Neural cell (in vitro differentiated cells): ENCODE measurements at regions not wholly inside any gene's neighbourhood (a gene's known extent, or its start where the extent isn't known, plus 50 kb on each side); places are given as distances from the start of the nearest gene placed in this dataset.

Experiments used
- H2AFZ ChIP-seq: fragments of 200-600, 300-800 bp; sonication (generic), shearing (Covaris generic); 2 replicates; pipeline ENCODE4 v1.6.0; 2014; ENCODE audit warnings: low read depth, mild to moderate bottlenecking, antibody characterized with exemption, low read length, moderate library complexity
- H3F3A ChIP-seq: fragments of 200-600 bp; shearing (Covaris generic); 2 replicates; pipeline ENCODE4 v1.6.1; 2016; ENCODE audit warnings: mild to moderate bottlenecking, moderate library complexity, mixed read lengths, antibody characterized with exemption, low read length; ENCODE audit not compliant: insufficient read depth, poor library complexity, severe bottlenecking
- H3K27ac ChIP-seq: fragments of 200-600, 300-800 bp; sonication (generic), shearing (Covaris generic); 2 replicates; pipeline ENCODE4 v1.5.1; 2014; ENCODE audit warnings: mild to moderate bottlenecking, low read length, moderate library complexity
- H3K27me3 ChIP-seq: fragments of 300-800, 200-600 bp; sonication (generic), shearing (Covaris generic); 2 replicates; pipeline ENCODE4 v1.6.0; 2014; ENCODE audit warnings: mild to moderate bottlenecking, low read depth, low read length, moderate library complexity; ENCODE audit not compliant: insufficient read depth
- H3K36me3 ChIP-seq: fragments of 300-800, 200-600 bp; sonication (generic), shearing (Covaris generic); 2 replicates; pipeline ENCODE4 v1.5.1; 2014; ENCODE audit warnings: mild to moderate bottlenecking, antibody characterized with exemption, low read length, moderate library complexity; ENCODE audit not compliant: insufficient read depth
- H3K4me2 ChIP-seq: fragments of 300-800, 200-600 bp; sonication (generic), shearing (Covaris generic); 2 replicates; pipeline ENCODE4 v1.6.0; 2014; ENCODE audit warnings: mild to moderate bottlenecking, low read length
- H3K4me3 ChIP-seq: fragments of 300-800, 200-600 bp; sonication (generic), shearing (Covaris generic); 2 replicates; pipeline ENCODE4 v1.5.1; 2014; ENCODE audit warnings: mild to moderate bottlenecking, low read length, moderate library complexity
- H3K79me2 ChIP-seq: fragments of 200-600 bp; shearing (Covaris generic); replicated peaks from 2 replicates; pipeline ENCODE4 v1.6.0; 2014; ENCODE audit warnings: mild to moderate bottlenecking, low read length, moderate library complexity; ENCODE audit not compliant: insufficient read depth
- H3K9ac ChIP-seq: fragments of 300-800, 200-600 bp; sonication (generic), shearing (Covaris generic); 2 replicates; pipeline ENCODE4 v1.6.1; 2016; ENCODE audit warnings: mild to moderate bottlenecking, low read length, mixed read lengths
- H3K9me2 ChIP-seq: fragments of 200-600 bp; shearing (Covaris generic); 2 replicates; pipeline ENCODE4 v1.6.1; 2016; ENCODE audit warnings: mild to moderate bottlenecking, low read length, mixed read lengths; ENCODE audit not compliant: insufficient read depth
- H3K9me3 ChIP-seq: fragments of 200-600, 300-800 bp; sonication (generic), shearing (Covaris generic); 2 replicates; pipeline ENCODE4 v1.6.1; 2016; ENCODE audit warnings: mild to moderate bottlenecking, mixed run types, low read length, moderate library complexity, mixed read lengths
- H4K20me1 ChIP-seq: fragments of 200-600 bp; shearing (Covaris generic); 2 replicates; pipeline ENCODE4 v1.6.1; 2016; ENCODE audit warnings: mild to moderate bottlenecking, mixed run types; ENCODE audit not compliant: insufficient read depth
- CTCF ChIP-seq: fragments of 450-650 bp; IDR thresholded peaks from 2 replicates; pipeline ENCODE4 v1.5.1; 2014; ENCODE audit warnings: antibody characterized with exemption, mild to moderate bottlenecking, moderate library complexity; ENCODE audit not compliant: poor library complexity, severe bottlenecking
- EP300 ChIP-seq: fragments of 450-650 bp; conservative IDR thresholded peaks from 2 replicates; pipeline ENCODE4 v1.6.1; 2014; ENCODE audit warnings: antibody characterized with exemption, mild to moderate bottlenecking, moderate library complexity; ENCODE audit not compliant: poor library complexity, severe bottlenecking
- EZH2 ChIP-seq: fragments of 200-600, 300-800 bp; shearing (Covaris generic), sonication (generic); IDR thresholded peaks from 2 replicates; pipeline ENCODE4 v1.6.1; 2014; ENCODE audit warnings: antibody characterized with exemption, low read length, borderline replicate concordance, mild to moderate bottlenecking; ENCODE audit not compliant: insufficient read depth, poor library complexity, severe bottlenecking
- MXI1 ChIP-seq: fragments of 450-650 bp; conservative IDR thresholded peaks from 2 replicates; pipeline ENCODE4 v1.6.1; 2014; ENCODE audit warnings: antibody characterized with exemption, mild to moderate bottlenecking; ENCODE audit not compliant: poor library complexity, severe bottlenecking
- POLR2AphosphoS5 ChIP-seq: IDR thresholded peaks from 2 replicates; pipeline ENCODE4 v1.6.1; 2012
- RAD21 ChIP-seq: fragments of 450-650 bp; conservative IDR thresholded peaks from 2 replicates; pipeline ENCODE4 v1.6.1; 2014; ENCODE audit warnings: antibody characterized with exemption, mild to moderate bottlenecking, moderate library complexity
- SMC3 ChIP-seq: fragments of 450-650 bp; conservative IDR thresholded peaks from 2 replicates; pipeline ENCODE4 v1.6.1; 2014; ENCODE audit warnings: antibody characterized with exemption, mild to moderate bottlenecking, moderate library complexity; ENCODE audit not compliant: poor library complexity
- TAF1 ChIP-seq: IDR thresholded peaks from 2 replicates; pipeline ENCODE4 v1.6.1; 2012; ENCODE audit warnings: low read depth
- TF ChIP-seq, protein P1 (sequence below): IDR thresholded peaks from 2 replicates; pipeline ENCODE4 v1.6.1; 2012; ENCODE audit warnings: borderline replicate concordance

DNA sequence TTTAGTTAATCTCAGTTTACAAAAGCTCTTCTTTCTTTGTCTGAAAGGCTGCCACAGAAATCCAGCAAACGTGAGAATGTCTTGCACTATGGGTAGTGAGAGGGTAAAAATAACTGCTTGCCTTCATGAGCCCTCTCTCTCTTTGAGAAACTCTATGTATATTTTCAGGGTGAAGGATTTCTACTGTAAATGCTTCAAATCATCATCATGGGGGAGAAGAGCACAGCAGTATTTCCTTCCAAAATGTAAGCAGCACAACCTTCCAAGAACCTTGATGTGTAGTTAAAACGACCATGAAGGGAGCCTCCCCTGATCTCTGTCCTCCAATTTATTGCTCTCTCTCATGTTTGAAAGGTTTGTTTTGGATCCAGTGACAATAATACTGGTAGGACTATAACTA lies 141.3 kb upstream of the CENPW start:
- no peak overlapping the region for H3K9ac ChIP-seq
- no peaks in the 10 kb centered on the region for H3K36me3 ChIP-seq
- H3K27me3 ChIP-seq = no peaks in the 10 kb centered on the region
- no peak for TF ChIP-seq MXI1
- no peaks in the 10 kb centered on the region for H3K9me3 ChIP-seq
- H3K9me2 ChIP-seq = no peaks in the 10 kb centered on the region
- no peak overlapping the region for H3K4me3 ChIP-seq
- no peaks in the 10 kb centered on the region for H3F3A ChIP-seq
- H3K4me2 ChIP-seq = no peak overlapping the region
- no peaks in the 10 kb centered on the region for H3K79me2 ChIP-seq
- no peak overlapping the region for H3K27ac ChIP-seq
- H4K20me1 ChIP-seq = no peaks in the 10 kb centered on the region
- H2AFZ ChIP-seq = no peak overlapping the region

- Histone ChIP-seq H2AFZ (no peak overlapping the region), H3F3A (no peaks in the 10 kb centered on the region), H3K9ac (no peak overlapping the region), H4K20me1 (no peaks in the 10 kb centered on the region), H3K79me2 (no peaks in the 10 kb centered on the region), H3K9me2 (no peaks in the 10 kb centered on the region), H3K36me3 (no peaks in the 10 kb centered on the region), H3K27ac (no peak overlapping the region), H3K27me3 (no peaks in the 10 kb centered on the region), H3K4me2 (no peak overlapping the region), H3K9me3 (no peaks in the 10 kb centered on the region), H3K4me3 (no peak overlapping the region)
- TF ChIP-seq SMC3 = no peak
- no peak for TF ChIP-seq TAF1
- TF ChIP-seq RAD21 = no peak
- no peak for TF ChIP-seq EZH2
- TF ChIP-seq EP300 = no peak
- no peak for TF ChIP-seq CTCF
- TF ChIP-seq, protein P1, sequence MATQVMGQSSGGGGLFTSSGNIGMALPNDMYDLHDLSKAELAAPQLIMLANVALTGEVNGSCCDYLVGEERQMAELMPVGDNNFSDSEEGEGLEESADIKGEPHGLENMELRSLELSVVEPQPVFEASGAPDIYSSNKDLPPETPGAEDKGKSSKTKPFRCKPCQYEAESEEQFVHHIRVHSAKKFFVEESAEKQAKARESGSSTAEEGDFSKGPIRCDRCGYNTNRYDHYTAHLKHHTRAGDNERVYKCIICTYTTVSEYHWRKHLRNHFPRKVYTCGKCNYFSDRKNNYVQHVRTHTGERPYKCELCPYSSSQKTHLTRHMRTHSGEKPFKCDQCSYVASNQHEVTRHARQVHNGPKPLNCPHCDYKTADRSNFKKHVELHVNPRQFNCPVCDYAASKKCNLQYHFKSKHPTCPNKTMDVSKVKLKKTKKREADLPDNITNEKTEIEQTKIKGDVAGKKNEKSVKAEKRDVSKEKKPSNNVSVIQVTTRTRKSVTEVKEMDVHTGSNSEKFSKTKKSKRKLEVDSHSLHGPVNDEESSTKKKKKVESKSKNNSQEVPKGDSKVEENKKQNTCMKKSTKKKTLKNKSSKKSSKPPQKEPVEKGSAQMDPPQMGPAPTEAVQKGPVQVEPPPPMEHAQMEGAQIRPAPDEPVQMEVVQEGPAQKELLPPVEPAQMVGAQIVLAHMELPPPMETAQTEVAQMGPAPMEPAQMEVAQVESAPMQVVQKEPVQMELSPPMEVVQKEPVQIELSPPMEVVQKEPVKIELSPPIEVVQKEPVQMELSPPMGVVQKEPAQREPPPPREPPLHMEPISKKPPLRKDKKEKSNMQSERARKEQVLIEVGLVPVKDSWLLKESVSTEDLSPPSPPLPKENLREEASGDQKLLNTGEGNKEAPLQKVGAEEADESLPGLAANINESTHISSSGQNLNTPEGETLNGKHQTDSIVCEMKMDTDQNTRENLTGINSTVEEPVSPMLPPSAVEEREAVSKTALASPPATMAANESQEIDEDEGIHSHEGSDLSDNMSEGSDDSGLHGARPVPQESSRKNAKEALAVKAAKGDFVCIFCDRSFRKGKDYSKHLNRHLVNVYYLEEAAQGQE = no peak
- TF ChIP-seq MXI1 = no peak
- no peak for TF ChIP-seq POLR2AphosphoS5
Observed at GRCh38 chr6:126199466-126199865, 140.4 kb upstream of the CENPW start.

- Histone ChIP-seq H3K4me2 (no peak overlapping the region), H3K79me2 (no peaks in the 10 kb centered on the region)
Observed at GRCh38 chr6:126202707-126203106, 137.2 kb upstream of the CENPW start.

More at GRCh38 chr6:126202707-126203106, 137.2 kb upstream of the CENPW start:
- H3F3A ChIP-seq = no peaks in the 10 kb centered on the region
- H3K27me3 ChIP-seq = no peaks in the 10 kb centered on the region
- H3K9me3 ChIP-seq = no peaks in the 10 kb centered on the region
- no peaks in the 10 kb centered on the region for H3K36me3 ChIP-seq
- no peak overlapping the region for H3K9ac ChIP-seq
- no peak overlapping the region for H2AFZ ChIP-seq
- H3K4me3 ChIP-seq = no peak overlapping the region
- H3K27ac ChIP-seq = no peak overlapping the region
- H3K9me2 ChIP-seq = no peaks in the 10 kb centered on the region
- TF ChIP-seq MXI1 (no peak), TAF1 (no peak), SMC3 (no peak), EP300 (no peak), POLR2AphosphoS5 (no peak)
- TF ChIP-seq, protein P1 = no peak
- H4K20me1 ChIP-seq = no peaks in the 10 kb centered on the region
